Dermis microvascular lymphatic vessel endothelial cell (primary cell): ENCODE measurements at regions not wholly inside any gene's neighbourhood (a gene's known extent, or its start where the extent isn't known, plus 50 kb on each side); places are given as distances from the start of the nearest gene placed in this dataset.
"Not testable (repeated sequence)": the region's sequence is repeated elsewhere in the genome, so short reads cannot be mapped to it uniquely, and the experiment has no call there.

Source experiments
- DNase-seq, 2 donors: peaks; one replicate each; pipeline versions ENCODE4 v3.0.0 to v3.0.0-alpha.2; 2010; ENCODE audit warnings: low read depth in 2 of 2

- not testable (repeated sequence) for DNase-seq
Observed at GRCh38 chr13:22813531-22814377, 367.0 kb upstream of the SGCG start.

GRCh38 chr13:22814433-22814832 is 366.3 kb upstream of the SGCG start:
- DNase-seq, result not testable (repeated sequence)

GRCh38 chr13:22821589-22821988 is 359.2 kb upstream of the SGCG start:
- no peak for DNase-seq

DNA sequence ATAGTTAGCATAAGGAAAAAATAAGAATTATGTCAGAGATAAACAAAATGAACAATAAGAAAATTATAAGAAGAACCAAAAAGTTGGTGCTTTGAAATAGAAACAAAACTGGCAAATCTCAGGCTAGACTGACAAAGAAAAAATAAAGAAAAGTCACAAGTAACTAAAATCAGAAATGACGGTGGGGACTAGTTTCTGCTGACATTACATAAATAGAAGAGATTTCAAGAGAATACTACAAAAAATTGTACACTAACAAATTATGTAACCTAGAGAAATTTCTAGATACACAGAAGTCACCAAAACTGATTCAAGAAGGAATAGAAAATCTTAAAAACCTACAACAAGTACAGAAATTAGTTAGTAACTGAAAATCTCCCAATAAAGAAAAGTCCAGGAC is 355.6 kb upstream of the SGCG start:
- no peak for DNase-seq

DNA sequence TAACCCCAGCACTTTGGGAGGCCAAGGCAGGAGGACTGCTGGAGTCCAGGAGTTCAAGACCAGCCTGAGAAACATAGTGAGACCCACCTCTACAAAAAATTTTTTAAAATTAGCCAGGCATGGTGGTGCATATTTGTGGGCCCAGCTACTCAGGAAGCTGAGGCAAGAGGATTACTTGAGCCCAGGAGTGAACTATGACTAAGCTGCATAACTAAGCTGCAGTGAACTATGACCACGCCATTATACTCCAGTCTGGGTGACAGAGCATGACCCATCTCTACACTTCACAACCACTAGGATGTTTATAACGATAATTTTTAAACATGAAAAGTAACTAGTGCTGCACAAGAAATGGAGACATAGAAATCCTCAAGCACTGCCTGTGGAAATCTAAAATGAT is 352.7 kb upstream of the SGCG start:
- no peak for DNase-seq

GRCh38 chr13:22836475-22836874 is 344.3 kb upstream of the SGCG start:
- DNase-seq, result no peak

DNA sequence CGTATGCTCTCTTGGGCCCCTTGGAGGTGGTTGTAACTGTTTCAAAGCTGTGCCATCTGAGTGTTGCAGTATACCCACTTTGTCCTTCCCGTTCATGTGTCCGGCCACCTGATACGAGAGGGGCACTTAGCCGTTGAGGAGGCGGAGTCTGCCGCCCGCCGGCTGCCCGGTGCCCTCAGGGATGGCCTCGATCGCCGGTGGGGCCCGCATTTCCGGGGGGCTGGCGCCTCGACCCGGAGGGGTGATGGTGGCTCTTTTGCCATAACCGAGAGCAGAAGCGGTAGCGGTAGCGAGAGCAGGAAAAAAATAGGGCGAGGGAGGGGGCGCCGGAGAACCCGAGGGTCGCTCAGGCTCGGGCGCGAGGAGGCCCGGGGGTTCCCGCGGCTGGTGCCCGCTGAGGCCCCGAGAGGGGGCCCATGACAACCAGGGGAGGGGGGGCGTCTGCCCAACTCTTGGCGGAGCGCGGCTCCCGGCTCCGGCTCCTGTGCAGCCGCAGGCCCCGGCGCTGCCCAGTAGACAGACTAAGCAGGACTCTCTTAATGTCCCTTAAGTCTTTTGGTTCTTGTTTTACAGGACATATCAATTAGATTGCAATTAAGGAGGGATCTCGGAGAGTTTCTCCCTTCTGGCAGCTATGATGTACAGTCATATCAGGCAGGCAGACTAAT is 342.7 kb upstream of the SGCG start:
- no peak for DNase-seq

DNA sequence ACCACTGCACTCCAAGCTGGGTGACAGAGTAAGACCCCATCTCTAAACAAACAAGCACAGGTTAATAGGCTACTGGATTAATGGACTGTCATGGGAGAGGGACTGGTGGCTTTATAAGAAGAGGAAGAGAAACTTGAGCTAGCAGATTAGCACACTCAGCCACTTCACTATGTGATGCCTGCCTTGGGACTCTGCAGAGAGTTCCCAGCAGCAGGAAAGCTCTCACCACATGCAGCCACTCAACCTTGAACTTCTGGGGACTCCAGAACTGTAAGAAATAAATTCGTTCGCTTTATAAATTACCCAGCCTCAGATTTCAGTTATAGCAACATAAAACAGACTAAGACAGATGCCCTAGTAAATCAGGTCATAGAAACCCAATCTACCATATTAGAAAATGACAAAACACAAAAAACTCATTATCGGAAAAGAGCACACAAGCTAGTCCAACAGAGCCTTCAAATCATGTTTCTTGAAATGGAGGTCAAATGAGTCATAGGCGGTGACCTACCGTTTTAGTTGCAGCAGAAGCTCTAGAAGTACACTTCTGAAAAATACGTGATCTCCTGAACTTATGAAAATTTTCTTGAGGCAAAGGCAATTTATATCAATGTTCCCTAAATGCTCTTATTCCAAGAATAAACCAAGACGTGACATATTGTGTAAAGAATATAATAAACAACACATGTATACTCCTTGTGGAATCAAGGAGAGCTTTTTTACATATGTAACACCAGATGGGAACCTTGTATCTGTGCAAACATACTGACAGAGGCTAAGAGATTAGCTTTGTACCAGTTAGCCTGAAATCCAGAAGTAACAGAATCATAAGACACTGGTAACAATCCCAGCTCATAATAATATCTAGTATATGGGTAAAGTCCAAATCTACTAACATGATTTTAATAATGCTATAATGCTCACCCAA is 340.9 kb upstream of the SGCG start:
- no peak for DNase-seq

GRCh38 chr13:22846551-22846950 is 334.2 kb upstream of the SGCG start:
- DNase-seq, result no peak

- DNase-seq, result no peak
Observed at GRCh38 chr13:22848539-22849052, 332.2 kb upstream of the SGCG start.

GRCh38 chr13:22855926-22856325 is 324.9 kb upstream of the SGCG start:
- DNase-seq, result no peak

DNA sequence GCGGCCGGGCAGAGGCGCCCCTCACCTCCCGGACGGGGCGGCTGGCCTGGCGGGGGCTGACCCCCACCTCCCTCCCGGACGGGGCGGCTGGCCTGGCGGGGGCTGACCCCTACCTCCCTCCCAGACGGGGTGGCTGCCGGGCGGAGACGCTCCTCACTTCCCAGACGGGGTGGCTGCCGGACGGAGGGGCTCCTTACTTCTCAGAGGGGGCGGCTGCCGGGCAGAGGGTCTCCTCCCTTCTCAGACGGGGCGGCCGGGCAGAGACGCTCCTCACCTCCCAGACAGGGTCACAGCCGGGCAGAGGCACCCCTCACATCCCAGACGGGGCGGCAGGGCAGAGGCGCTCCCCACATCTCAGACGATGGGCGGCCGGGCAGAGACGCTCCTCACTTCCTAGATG is 321.8 kb upstream of the SGCG start:
- DNase-seq, result not testable (repeated sequence)

- DNase-seq, result not testable (repeated sequence)
Observed at GRCh38 chr13:22859411-22859810, 321.4 kb upstream of the SGCG start.

- DNase-seq, result no peak
Observed at GRCh38 chr13:22861958-22862466, 318.8 kb upstream of the SGCG start.

DNA sequence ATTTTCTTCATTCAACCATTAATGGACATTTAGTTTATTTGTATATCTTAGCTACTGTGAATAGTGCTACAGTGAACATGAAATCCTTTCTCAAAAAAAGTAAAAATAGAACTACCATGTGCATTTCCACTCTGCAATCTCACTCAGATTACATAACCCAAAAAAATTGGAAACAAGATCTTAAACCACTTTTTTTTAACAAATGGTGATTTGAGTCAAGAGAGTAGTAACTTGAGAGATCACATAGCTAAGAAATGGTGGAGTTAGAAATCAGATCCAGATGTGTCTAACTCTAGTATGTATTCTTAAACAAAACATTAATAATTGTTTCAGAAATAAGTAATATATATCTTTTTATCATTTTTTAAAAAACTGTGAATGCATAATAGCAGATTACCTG is 318.3 kb upstream of the SGCG start:
- no peak for DNase-seq

GRCh38 chr13:22866221-22866620 is 314.6 kb upstream of the SGCG start:
- DNase-seq, result no peak

DNA sequence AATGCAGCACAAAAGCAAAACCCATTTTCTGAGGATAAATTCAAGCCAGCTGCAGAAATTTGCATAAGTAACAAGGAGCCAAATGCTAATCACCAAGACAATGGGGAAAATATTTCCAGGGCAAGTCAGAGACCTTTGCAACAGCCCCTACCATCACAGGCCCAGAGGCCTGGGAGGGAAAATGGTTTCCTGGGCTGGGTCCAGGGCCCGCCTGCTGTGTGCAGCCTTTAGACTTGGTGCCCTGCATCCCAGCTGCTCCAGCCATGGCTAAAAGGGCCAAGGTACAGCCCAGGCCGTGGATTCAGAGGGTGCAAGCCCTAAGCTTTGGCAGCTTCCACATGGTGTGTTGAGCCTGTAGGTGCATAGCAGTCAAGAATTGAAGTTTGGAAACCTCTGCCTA is 309.5 kb upstream of the SGCG start:
- no peak for DNase-seq

GRCh38 chr13:22874839-22875238 is 305.9 kb upstream of the SGCG start:
- DNase-seq, result no peak

- DNase-seq, result no peak
Observed at GRCh38 chr13:22877421-22877820, 303.4 kb upstream of the SGCG start.

DNA sequence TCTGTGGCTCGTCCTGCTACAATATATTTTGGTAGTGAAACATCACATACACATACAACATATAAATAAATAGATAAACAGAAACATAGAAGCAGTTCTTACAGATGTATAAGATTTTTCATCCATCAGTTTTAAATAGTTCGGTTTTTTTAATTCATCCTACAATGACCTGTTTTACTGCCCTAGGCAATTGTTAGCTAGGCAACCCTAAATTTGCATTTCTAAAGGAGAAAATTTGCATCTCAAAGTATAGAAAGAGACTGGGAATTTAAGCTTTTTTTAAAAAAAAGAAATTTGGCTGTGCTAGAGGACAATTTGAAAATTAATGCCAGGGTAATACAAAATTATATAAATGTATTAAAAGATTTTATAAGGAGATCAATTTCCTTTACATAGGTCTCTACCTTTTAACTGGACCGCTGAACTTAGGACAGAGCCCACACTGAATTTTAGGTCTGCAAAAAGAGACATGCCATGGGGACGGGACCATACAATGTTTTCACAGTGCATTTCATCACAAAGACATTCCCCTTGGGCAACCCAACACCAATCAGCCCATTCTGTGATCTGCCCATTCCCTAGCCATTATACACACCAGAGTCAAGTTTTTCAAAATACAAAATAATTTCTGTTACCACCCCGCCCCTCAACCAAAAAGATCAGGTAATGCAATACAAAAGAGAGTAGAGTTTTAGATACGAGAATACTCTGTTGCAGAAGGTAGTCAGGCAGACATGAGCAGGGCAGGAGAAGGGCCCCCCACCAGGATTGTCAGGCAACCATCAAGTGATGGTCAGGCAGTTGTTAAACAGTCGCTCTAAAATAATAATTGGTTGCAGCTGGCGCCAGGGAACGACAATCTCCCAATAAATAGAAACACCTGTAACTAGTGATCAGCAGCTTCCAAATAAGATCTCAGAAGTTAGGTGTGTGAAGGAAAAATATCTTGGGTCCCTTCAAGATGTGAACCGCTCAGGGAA is 299.7 kb upstream of the SGCG start:
- DNase-seq, result no peak
